ENCODE measurements at regions not wholly inside any gene's neighbourhood (a gene's known extent, or its start where the extent isn't known, plus 50 kb on each side); places are given as distances from the start of the nearest gene placed in this dataset.

DNA sequence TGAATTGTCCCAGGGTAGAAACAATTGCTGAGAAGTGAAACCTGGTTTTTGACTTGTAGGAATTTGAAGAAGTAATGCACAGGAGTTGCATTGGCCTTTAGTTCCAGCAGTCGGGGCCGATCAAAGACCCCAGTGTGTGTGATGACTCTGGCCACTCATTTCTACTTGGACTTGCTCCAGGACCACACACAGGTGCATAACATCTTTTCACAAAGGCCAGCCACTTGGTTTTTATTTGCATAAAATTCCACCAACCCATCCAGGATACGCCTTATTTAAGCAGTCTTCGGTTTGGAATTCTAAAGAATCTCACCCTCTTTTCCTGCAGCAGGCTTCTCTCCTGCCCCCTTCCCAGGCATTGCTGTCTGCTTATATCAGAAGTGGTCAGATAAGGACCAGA is 162.0 kb upstream of the HABP2 start:
- TF ChIP-seq, protein P1, sequence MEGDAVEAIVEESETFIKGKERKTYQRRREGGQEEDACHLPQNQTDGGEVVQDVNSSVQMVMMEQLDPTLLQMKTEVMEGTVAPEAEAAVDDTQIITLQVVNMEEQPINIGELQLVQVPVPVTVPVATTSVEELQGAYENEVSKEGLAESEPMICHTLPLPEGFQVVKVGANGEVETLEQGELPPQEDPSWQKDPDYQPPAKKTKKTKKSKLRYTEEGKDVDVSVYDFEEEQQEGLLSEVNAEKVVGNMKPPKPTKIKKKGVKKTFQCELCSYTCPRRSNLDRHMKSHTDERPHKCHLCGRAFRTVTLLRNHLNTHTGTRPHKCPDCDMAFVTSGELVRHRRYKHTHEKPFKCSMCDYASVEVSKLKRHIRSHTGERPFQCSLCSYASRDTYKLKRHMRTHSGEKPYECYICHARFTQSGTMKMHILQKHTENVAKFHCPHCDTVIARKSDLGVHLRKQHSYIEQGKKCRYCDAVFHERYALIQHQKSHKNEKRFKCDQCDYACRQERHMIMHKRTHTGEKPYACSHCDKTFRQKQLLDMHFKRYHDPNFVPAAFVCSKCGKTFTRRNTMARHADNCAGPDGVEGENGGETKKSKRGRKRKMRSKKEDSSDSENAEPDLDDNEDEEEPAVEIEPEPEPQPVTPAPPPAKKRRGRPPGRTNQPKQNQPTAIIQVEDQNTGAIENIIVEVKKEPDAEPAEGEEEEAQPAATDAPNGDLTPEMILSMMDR (IDR thresholded peaks at IDR 0.05) = no peak
- no peak for TF ChIP-seq POLR2A (IDR thresholded peaks at IDR 0.05)
